ENCODE measurements at regions not wholly inside any gene's neighbourhood (a gene's known extent, or its start where the extent isn't known, plus 50 kb on each side); places are given as distances from the start of the nearest gene placed in this dataset.
"Not testable (repeated sequence)": the region's sequence is repeated elsewhere in the genome, so short reads cannot be mapped to it uniquely, and the experiment has no call there.

- H3K36me3 ChIP-seq: no peaks in the 10 kb centered on the region
- no peak for TF ChIP-seq CTCF (IDR thresholded peaks at IDR 0.05)
- H3K9me3 ChIP-seq: no peaks in the 10 kb centered on the region
- no peaks in the 10 kb centered on the region for H3K4me1 ChIP-seq (ENCODE audit: control insufficient read depth in 1 of 2, low read depth in 2 of 2)
- no peak for ATAC-seq (ENCODE audit: insufficient number of reproducible peaks, low FRiP score, low read depth)
- no peaks in the 10 kb centered on the region for H3K27me3 ChIP-seq (replicated peaks; ENCODE audit: insufficient read depth)
- no peak for DNase-seq (ENCODE audit: low spot score)
- H3K4me3 ChIP-seq: no peak overlapping the region
- H3K27ac ChIP-seq: no peak overlapping the region
Measured at GRCh38 chr2:35962585-35963146, 392.9 kb upstream of the CRIM1 start.

- no peak overlapping the region for H3K27ac ChIP-seq
- H3K4me3 ChIP-seq: no peak overlapping the region
- DNase-seq (ENCODE audit: low spot score): no peak
- no peak for ATAC-seq (ENCODE audit: insufficient number of reproducible peaks, low FRiP score, low read depth)
- H3K9me3 ChIP-seq: no peaks in the 10 kb centered on the region
- no peaks in the 10 kb centered on the region for H3K4me1 ChIP-seq (ENCODE audit: control insufficient read depth in 1 of 2, low read depth in 2 of 2)
- TF ChIP-seq CTCF (IDR thresholded peaks at IDR 0.05): no peak
- H3K27me3 ChIP-seq (replicated peaks; ENCODE audit: insufficient read depth): no peaks in the 10 kb centered on the region
- H3K36me3 ChIP-seq: no peaks in the 10 kb centered on the region
Measured at GRCh38 chr2:35960596-35960995, 395.0 kb upstream of the CRIM1 start.

- DNase-seq (ENCODE audit: low spot score); H3K4me1 ChIP-seq (ENCODE audit: control insufficient read depth in 1 of 2, low read depth in 2 of 2); H3K4me3 ChIP-seq; H3K36me3 ChIP-seq; H3K9me3 ChIP-seq; ATAC-seq (ENCODE audit: insufficient number of reproducible peaks, low FRiP score, low read depth); H3K27ac ChIP-seq; H3K27me3 ChIP-seq (replicated peaks; ENCODE audit: insufficient read depth): not testable (repeated sequence)
Measured at GRCh38 chr2:35957053-35957452, 398.5 kb upstream of the CRIM1 start.

- Histone ChIP-seq H3K27ac (no peak overlapping the region), H3K9me3 (no peaks in the 10 kb centered on the region), H3K4me3 (no peak overlapping the region), H3K27me3 (replicated peaks; ENCODE audit: insufficient read depth) (no peaks in the 10 kb centered on the region), H3K36me3 (no peaks in the 10 kb centered on the region), H3K4me1 (ENCODE audit: control insufficient read depth in 1 of 2, low read depth in 2 of 2) (no peaks in the 10 kb centered on the region)
- DNase-seq (ENCODE audit: low spot score): no peak
- no peak for ATAC-seq (ENCODE audit: insufficient number of reproducible peaks, low FRiP score, low read depth)
- no peak for TF ChIP-seq CTCF (IDR thresholded peaks at IDR 0.05)
Measured at GRCh38 chr2:35946478-35946877, 409.1 kb upstream of the CRIM1 start.

GRCh38 chr2:35938838-35939237, 416.7 kb upstream of the CRIM1 start:
- H3K4me3 ChIP-seq: no peak overlapping the region
- no peaks in the 10 kb centered on the region for H3K27me3 ChIP-seq (replicated peaks; ENCODE audit: insufficient read depth)
- H3K27ac ChIP-seq: no peak overlapping the region
- no peaks in the 10 kb centered on the region for H3K4me1 ChIP-seq (ENCODE audit: control insufficient read depth in 1 of 2, low read depth in 2 of 2)
- no peak for ATAC-seq (ENCODE audit: insufficient number of reproducible peaks, low FRiP score, low read depth)
- H3K9me3 ChIP-seq: no peaks in the 10 kb centered on the region
- no peak for TF ChIP-seq CTCF (IDR thresholded peaks at IDR 0.05)
- no peak for DNase-seq (ENCODE audit: low spot score)
- H3K36me3 ChIP-seq: no peaks in the 10 kb centered on the region

- no peak for TF ChIP-seq CTCF (IDR thresholded peaks at IDR 0.05)
- no peak overlapping the region for H3K4me3 ChIP-seq
- no peaks in the 10 kb centered on the region for H3K27me3 ChIP-seq (replicated peaks; ENCODE audit: insufficient read depth)
- DNase-seq (ENCODE audit: low spot score) (no peak), ATAC-seq (ENCODE audit: insufficient number of reproducible peaks, low FRiP score, low read depth) (no peak)
- no peaks in the 10 kb centered on the region for H3K9me3 ChIP-seq
- H3K4me1 ChIP-seq (ENCODE audit: control insufficient read depth in 1 of 2, low read depth in 2 of 2): no peaks in the 10 kb centered on the region
- no peaks in the 10 kb centered on the region for H3K36me3 ChIP-seq
- no peak overlapping the region for H3K27ac ChIP-seq
Measured at GRCh38 chr2:35933031-35933430, 422.5 kb upstream of the CRIM1 start.
